OCI-LY1 (cell line): ENCODE measurements at regions not wholly inside any gene's neighbourhood (a gene's known extent, or its start where the extent isn't known, plus 50 kb on each side); places are given as distances from the start of the nearest gene placed in this dataset.

Experiments
- CTCF ChIP-seq: fragments of 200-600 bp; sonication (generic), shearing (Covaris generic); IDR thresholded peaks from 2 replicates; pipeline ENCODE4 v1.5.1; 2017; ENCODE audit warnings: mild to moderate bottlenecking, antibody characterized with exemption, low read length, moderate library complexity, mixed read lengths
- EZH2 ChIP-seq: fragments of 200-600 bp; sonication (generic), shearing (Covaris generic); IDR thresholded peaks from 2 replicates; pipeline ENCODE4 v1.8.0; 2017; ENCODE audit warnings: borderline replicate concordance, mixed run types, mild to moderate bottlenecking, antibody characterized with exemption, low read length, moderate library complexity, mixed read lengths

GRCh38 chr18:77702686-77703085, 453.0 kb downstream of the GALR1 start:
- TF ChIP-seq CTCF (peak; percentile 31), EZH2 (no peak)
